ENCODE measurements at regions not wholly inside any gene's neighbourhood (a gene's known extent, or its start where the extent isn't known, plus 50 kb on each side); places are given as distances from the start of the nearest gene placed in this dataset.
A peak's percentile ranks its signal among the peaks of the same experiment; 100 is the strongest.

- TF ChIP-seq, protein P1, sequence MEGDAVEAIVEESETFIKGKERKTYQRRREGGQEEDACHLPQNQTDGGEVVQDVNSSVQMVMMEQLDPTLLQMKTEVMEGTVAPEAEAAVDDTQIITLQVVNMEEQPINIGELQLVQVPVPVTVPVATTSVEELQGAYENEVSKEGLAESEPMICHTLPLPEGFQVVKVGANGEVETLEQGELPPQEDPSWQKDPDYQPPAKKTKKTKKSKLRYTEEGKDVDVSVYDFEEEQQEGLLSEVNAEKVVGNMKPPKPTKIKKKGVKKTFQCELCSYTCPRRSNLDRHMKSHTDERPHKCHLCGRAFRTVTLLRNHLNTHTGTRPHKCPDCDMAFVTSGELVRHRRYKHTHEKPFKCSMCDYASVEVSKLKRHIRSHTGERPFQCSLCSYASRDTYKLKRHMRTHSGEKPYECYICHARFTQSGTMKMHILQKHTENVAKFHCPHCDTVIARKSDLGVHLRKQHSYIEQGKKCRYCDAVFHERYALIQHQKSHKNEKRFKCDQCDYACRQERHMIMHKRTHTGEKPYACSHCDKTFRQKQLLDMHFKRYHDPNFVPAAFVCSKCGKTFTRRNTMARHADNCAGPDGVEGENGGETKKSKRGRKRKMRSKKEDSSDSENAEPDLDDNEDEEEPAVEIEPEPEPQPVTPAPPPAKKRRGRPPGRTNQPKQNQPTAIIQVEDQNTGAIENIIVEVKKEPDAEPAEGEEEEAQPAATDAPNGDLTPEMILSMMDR (conservative IDR thresholded peaks at IDR 0.05; ENCODE audit: control insufficient read depth, insufficient read depth, low read depth, low read length), result no peak
- DNase-seq (ENCODE audit: low read depth), result peak; percentile 11
- no peak overlapping the region for H3K4me3 ChIP-seq (ENCODE audit: control insufficient read depth, low read depth, low read length)
Observed at GRCh38 chr5:68872088-68872839, 221.6 kb upstream of the SLC30A5 start.

DNA sequence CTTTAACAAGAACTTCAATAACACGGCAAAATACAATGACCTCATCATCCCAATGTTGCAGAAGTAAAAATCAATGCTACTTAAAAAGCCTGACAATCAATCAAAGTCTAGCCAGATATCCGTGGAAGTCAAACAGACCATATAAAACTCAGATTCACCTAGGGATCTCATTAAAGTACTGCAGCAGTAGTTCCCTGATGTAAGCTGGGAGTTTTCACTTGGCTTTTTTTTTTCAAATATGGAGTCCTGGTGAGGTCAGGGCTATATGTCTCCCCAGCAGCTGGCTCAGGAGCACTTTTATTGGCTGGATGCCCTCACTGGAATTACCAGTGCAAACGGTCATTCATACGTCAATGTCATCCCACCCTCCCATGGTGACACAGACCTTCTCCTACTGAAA lies 220.6 kb upstream of the SLC30A5 start:
- DNase-seq (ENCODE audit: low read depth), result no peak
- TF ChIP-seq, protein P1 (conservative IDR thresholded peaks at IDR 0.05; ENCODE audit: control insufficient read depth, insufficient read depth, low read depth, low read length), result no peak
- H3K4me3 ChIP-seq (ENCODE audit: control insufficient read depth, low read depth, low read length), result no peak overlapping the region

GRCh38 chr5:68875351-68875750 lies 218.5 kb upstream of the SLC30A5 start:
- H3K4me3 ChIP-seq (ENCODE audit: control insufficient read depth, low read depth, low read length), result no peak overlapping the region
- TF ChIP-seq, protein P1 (conservative IDR thresholded peaks at IDR 0.05; ENCODE audit: control insufficient read depth, insufficient read depth, low read depth, low read length), result no peak
- DNase-seq (ENCODE audit: low read depth), result no peak

- TF ChIP-seq, protein P1 (conservative IDR thresholded peaks at IDR 0.05; ENCODE audit: control insufficient read depth, insufficient read depth, low read depth, low read length), result no peak
- no peak overlapping the region for H3K4me3 ChIP-seq (ENCODE audit: control insufficient read depth, low read depth, low read length)
- DNase-seq (ENCODE audit: low read depth), result no peak
Observed at GRCh38 chr5:68883436-68883835, 210.4 kb upstream of the SLC30A5 start.

- no peak overlapping the region for H3K4me3 ChIP-seq (ENCODE audit: control insufficient read depth, low read depth, low read length)
- no peak for DNase-seq (ENCODE audit: low read depth)
- TF ChIP-seq, protein P1 (conservative IDR thresholded peaks at IDR 0.05; ENCODE audit: control insufficient read depth, insufficient read depth, low read depth, low read length), result no peak
Observed at GRCh38 chr5:68884144-68884754, 209.6 kb upstream of the SLC30A5 start.

DNA sequence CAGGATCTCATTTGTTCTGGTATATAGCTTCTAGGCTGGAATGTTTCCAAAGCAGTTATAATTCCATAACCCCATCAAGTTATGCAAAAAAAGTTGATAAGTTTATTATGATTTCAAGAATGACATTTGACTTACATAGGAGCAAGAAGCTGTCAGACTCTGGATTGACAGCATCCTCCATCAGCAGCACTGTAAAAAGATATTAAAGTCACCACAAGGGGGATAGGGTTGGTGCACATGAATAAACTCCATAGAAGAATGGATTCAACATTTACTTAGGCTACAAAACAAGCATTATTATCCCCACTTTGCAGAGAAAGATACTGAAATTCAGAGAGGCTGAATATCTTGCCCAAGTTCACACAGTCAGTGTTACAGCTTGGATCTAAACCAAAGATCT lies 208.9 kb upstream of the SLC30A5 start:
- TF ChIP-seq, protein P1 (conservative IDR thresholded peaks at IDR 0.05; ENCODE audit: control insufficient read depth, insufficient read depth, low read depth, low read length), result peak; percentile 48
- DNase-seq (ENCODE audit: low read depth), result peak; percentile 17
- no peak overlapping the region for H3K4me3 ChIP-seq (ENCODE audit: control insufficient read depth, low read depth, low read length)
